ENCODE measurements at regions not wholly inside any gene's neighbourhood (a gene's known extent, or its start where the extent isn't known, plus 50 kb on each side); places are given as distances from the start of the nearest gene placed in this dataset.

- TF ChIP-seq POLR2A (IDR thresholded peaks at IDR 0.05) = no peak
- TF ChIP-seq, protein P1, sequence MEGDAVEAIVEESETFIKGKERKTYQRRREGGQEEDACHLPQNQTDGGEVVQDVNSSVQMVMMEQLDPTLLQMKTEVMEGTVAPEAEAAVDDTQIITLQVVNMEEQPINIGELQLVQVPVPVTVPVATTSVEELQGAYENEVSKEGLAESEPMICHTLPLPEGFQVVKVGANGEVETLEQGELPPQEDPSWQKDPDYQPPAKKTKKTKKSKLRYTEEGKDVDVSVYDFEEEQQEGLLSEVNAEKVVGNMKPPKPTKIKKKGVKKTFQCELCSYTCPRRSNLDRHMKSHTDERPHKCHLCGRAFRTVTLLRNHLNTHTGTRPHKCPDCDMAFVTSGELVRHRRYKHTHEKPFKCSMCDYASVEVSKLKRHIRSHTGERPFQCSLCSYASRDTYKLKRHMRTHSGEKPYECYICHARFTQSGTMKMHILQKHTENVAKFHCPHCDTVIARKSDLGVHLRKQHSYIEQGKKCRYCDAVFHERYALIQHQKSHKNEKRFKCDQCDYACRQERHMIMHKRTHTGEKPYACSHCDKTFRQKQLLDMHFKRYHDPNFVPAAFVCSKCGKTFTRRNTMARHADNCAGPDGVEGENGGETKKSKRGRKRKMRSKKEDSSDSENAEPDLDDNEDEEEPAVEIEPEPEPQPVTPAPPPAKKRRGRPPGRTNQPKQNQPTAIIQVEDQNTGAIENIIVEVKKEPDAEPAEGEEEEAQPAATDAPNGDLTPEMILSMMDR (IDR thresholded peaks at IDR 0.05 in 4 of 5, conservative IDR thresholded peaks at IDR 0.05 in 1 of 5) = no peak
These were observed 327.8 kb downstream of the MIAT start for GRCh38 chr22:26985206-26985605.

All from gastrocnemius medialis (tissue), 4 donors.